Loucy (cell line): ENCODE measurements at regions not wholly inside any gene's neighbourhood (a gene's known extent, or its start where the extent isn't known, plus 50 kb on each side); places are given as distances from the start of the nearest gene placed in this dataset.

Experiments used
- CTCF ChIP-seq: fragments of 200-600 bp; sonication (generic); conservative IDR thresholded peaks from 2 replicates; pipeline ENCODE4 v1.5.1; 2014; ENCODE audit warnings: mild to moderate bottlenecking, antibody characterized with exemption, low read length
- EZH2phosphoT487 ChIP-seq: fragments of 200-600 bp; IDR thresholded peaks from 2 replicates; pipeline ENCODE4 v1.6.1; 2018; ENCODE audit warnings: antibody characterized with exemption, mild to moderate bottlenecking, moderate library complexity, borderline replicate concordance

- TF ChIP-seq CTCF (no peak), EZH2phosphoT487 (no peak)
Measured at GRCh38 chr6:19327661-19328060, 509.5 kb upstream of the ID4 start.
